IPS-18c (cell line): ENCODE measurements at regions not wholly inside any gene's neighbourhood (a gene's known extent, or its start where the extent isn't known, plus 50 kb on each side); places are given as distances from the start of the nearest gene placed in this dataset.

Source experiments
- H3K4me3 ChIP-seq: 2 replicates; pipeline ENCODE4 v1.7.0; 2013; ENCODE audit warnings: low read depth, mild to moderate bottlenecking, low read length, moderate library complexity; ENCODE audit not compliant: insufficient read depth
- H3K9me3 ChIP-seq: one replicate; pipeline ENCODE4 v1.6.1; 2013; ENCODE audit warnings: mild to moderate bottlenecking, low read length, moderate library complexity; ENCODE audit not compliant: control insufficient read depth, insufficient read depth

- Histone ChIP-seq H3K9me3 (no peaks in the 10 kb centered on the region), H3K4me3 (no peak overlapping the region)
These were observed 470.8 kb downstream of the NKX6-1 start for GRCh38 chr4:84028340-84028739.

GRCh38 chr4:84024405-84024804 is 474.7 kb downstream of the NKX6-1 start:
- H3K4me3 ChIP-seq = no peak overlapping the region
- no peaks in the 10 kb centered on the region for H3K9me3 ChIP-seq

- no peaks in the 10 kb centered on the region for H3K9me3 ChIP-seq
- H3K4me3 ChIP-seq = no peak overlapping the region
These were observed 476.5 kb downstream of the NKX6-1 start for GRCh38 chr4:84022564-84022963.

GRCh38 chr4:84019626-84020025 is 479.5 kb downstream of the NKX6-1 start:
- H3K9me3 ChIP-seq = no peaks in the 10 kb centered on the region
- H3K4me3 ChIP-seq = no peak overlapping the region

- no peak overlapping the region for H3K4me3 ChIP-seq
- H3K9me3 ChIP-seq = no peaks in the 10 kb centered on the region
These were observed 467.1 kb downstream of the GPAT3 start for GRCh38 chr4:84003046-84003445.

GRCh38 chr4:84001876-84002569 is 466.1 kb downstream of the GPAT3 start:
- no peak overlapping the region for H3K4me3 ChIP-seq
- no peaks in the 10 kb centered on the region for H3K9me3 ChIP-seq

GRCh38 chr4:83996254-83996653 is 460.3 kb downstream of the GPAT3 start:
- H3K4me3 ChIP-seq = no peak overlapping the region
- H3K9me3 ChIP-seq = no peaks in the 10 kb centered on the region

- Histone ChIP-seq H3K9me3 (peaks cover 5% of the 10 kb centered on the region), H3K4me3 (no peak overlapping the region)
These were observed 457.9 kb downstream of the GPAT3 start for GRCh38 chr4:83993774-83994173.

- peaks cover 5% of the 10 kb centered on the region for H3K9me3 ChIP-seq
- H3K4me3 ChIP-seq = no peak overlapping the region
These were observed 453.9 kb downstream of the GPAT3 start for GRCh38 chr4:83989835-83990234.

- H3K4me3 ChIP-seq = no peak overlapping the region
- H3K9me3 ChIP-seq = no peaks in the 10 kb centered on the region
These were observed 445.2 kb downstream of the GPAT3 start for GRCh38 chr4:83981156-83981555.

GRCh38 chr4:83979773-83980172 is 443.9 kb downstream of the GPAT3 start:
- no peaks in the 10 kb centered on the region for H3K9me3 ChIP-seq
- no peak overlapping the region for H3K4me3 ChIP-seq

- H3K4me3 ChIP-seq = no peak overlapping the region
- no peaks in the 10 kb centered on the region for H3K9me3 ChIP-seq
These were observed 438.3 kb downstream of the GPAT3 start for GRCh38 chr4:83974111-83974780.

GRCh38 chr4:83964996-83965541 is 429.2 kb downstream of the GPAT3 start:
- Histone ChIP-seq H3K9me3 (peaks cover 10% of the 10 kb centered on the region), H3K4me3 (no peak overlapping the region)

GRCh38 chr4:83962492-83962891 is 426.6 kb downstream of the GPAT3 start:
- Histone ChIP-seq H3K4me3 (no peak overlapping the region), H3K9me3 (peaks cover 15% of the 10 kb centered on the region)

- no peak overlapping the region for H3K4me3 ChIP-seq
- peaks cover 15% of the 10 kb centered on the region for H3K9me3 ChIP-seq
These were observed 425.7 kb downstream of the GPAT3 start for GRCh38 chr4:83961575-83961974.

- peaks cover 15% of the 10 kb centered on the region for H3K9me3 ChIP-seq
- no peak overlapping the region for H3K4me3 ChIP-seq
These were observed 423.3 kb downstream of the GPAT3 start for GRCh38 chr4:83959160-83959559.

GRCh38 chr4:83947830-83948193 is 411.9 kb downstream of the GPAT3 start:
- H3K9me3 ChIP-seq = no peaks in the 10 kb centered on the region

GRCh38 chr4:83947125-83947829 is 411.4 kb downstream of the GPAT3 start:
- H3K4me3 ChIP-seq = no peak overlapping the region

More at GRCh38 chr4:83947830-83948193, 411.9 kb downstream of the GPAT3 start:
- no peak overlapping the region for H3K4me3 ChIP-seq

More at GRCh38 chr4:83947125-83947829, 411.4 kb downstream of the GPAT3 start:
- H3K9me3 ChIP-seq = no peaks in the 10 kb centered on the region
